ENCODE measurements at regions not wholly inside any gene's neighbourhood (a gene's known extent, or its start where the extent isn't known, plus 50 kb on each side); places are given as distances from the start of the nearest gene placed in this dataset.

GRCh38 chr7:67753891-67754290, 757.3 kb downstream of the TYW1 start:
- no peak for TF ChIP-seq ZNF175 (tag by site-specific recombination; IDR thresholded peaks at IDR 0.05)
- TF ChIP-seq CTCF (tag by site-specific recombination; IDR thresholded peaks at IDR 0.05), result no peak

Measured in HEK293 (cell line).